HCT116 (cell line): ENCODE measurements at regions not wholly inside any gene's neighbourhood (a gene's known extent, or its start where the extent isn't known, plus 50 kb on each side); places are given as distances from the start of the nearest gene placed in this dataset.

ENCODE experiments used
- ATAC-seq: fragments of 200-7000 bp; cut with Tn5 transposase; 2 replicates; pipeline ENCODE4 v1.9.1; 2020; ENCODE audit warnings: mild to moderate bottlenecking, moderate library complexity
- BruUV-seq: library from RNA; stranded (reverse); fragments of 400-500 nt; replicated peaks from 2 replicates; lab custom pipeline; 2021; lab: Mats Ljungman, UMichigan
- CTCF ChIA-PET: fragments of 300-600 bp; sonication (Branson Sonifier 250); formaldehyde crosslinking; loops from one replicate; lab custom pipeline; 2021; ENCODE audit warnings: antibody characterized with exemption; lab: Charles Lee
- POLR2A ChIA-PET: fragments of 300-600, 350-600 bp; sonication (Branson Sonifier 250); formaldehyde crosslinking; loops from one replicate; lab custom pipeline; 2021; ENCODE audit warnings: antibody characterized with exemption; lab: Charles Lee
- RAD21 ChIA-PET, 2 experiments: fragments of 300-600 bp; sonication (Branson Sonifier 250); formaldehyde crosslinking; loops; one replicate each; lab custom pipeline; 2023; ENCODE audit warnings: low total read pairs in 2 of 2; ENCODE audit not compliant: uncharacterized antibody in 2 of 2, unreplicated experiment in 2 of 2, low non-redundant PET in 1 of 2; lab: Charles Lee
- DNase-seq: peaks from one replicate; pipeline ENCODE4 v3.0.0-alpha.2; 2010; ENCODE audit warnings: low read depth, low spot score
- H2AFZ ChIP-seq: fragments of 200-600 bp; shearing (Covaris generic), sonication (generic); 2 replicates; pipeline ENCODE4 v1.6.1; 2017; ENCODE audit warnings: low read depth, mixed run types, mixed read lengths, antibody characterized with exemption, low read length; ENCODE audit not compliant: poor library complexity, severe bottlenecking
- H3K27ac ChIP-seq: 2 replicates; pipeline ENCODE4 v1.5.1; 2012; ENCODE audit warnings: low read depth, low read length
- H3K27me3 ChIP-seq: fragments of 200-600 bp; sonication (generic); 2 replicates; pipeline ENCODE4 v1.6.1; 2016; ENCODE audit warnings: mixed run types, low read length, mixed read lengths; ENCODE audit not compliant: insufficient read depth
- H3K36me3 ChIP-seq, 2 experiments: fragments of 200-500 bp in 1 of 2; fragments of 200-600 bp in 1 of 2; sonication (Bioruptor generic) in 1 of 2; sonication (generic) in 1 of 2; 2 replicates each; pipeline versions ENCODE4 v1.5.1 to v1.6.1; 2014 to 2016; ENCODE audit warnings: low read length in 2 of 2, inconsistent platforms in 1 of 2, mixed read lengths in 1 of 2, mixed run types in 1 of 2; ENCODE audit not compliant: insufficient read depth in 2 of 2, control insufficient read depth in 1 of 2
- H3K4me1 ChIP-seq, 2 experiments: fragments of 200-600 bp in 1 of 2; sonication (generic) in 1 of 2; 2 replicates each; pipeline versions ENCODE4 v1.5.1 to v1.6.1; 2012 to 2017; ENCODE audit warnings: low read length in 2 of 2, inconsistent platforms in 1 of 2, mild to moderate bottlenecking in 1 of 2, mixed read lengths in 1 of 2, mixed run types in 1 of 2, moderate library complexity in 1 of 2; ENCODE audit not compliant: insufficient read depth in 2 of 2, control insufficient read depth in 1 of 2
- H3K4me2 ChIP-seq: fragments of 200-600 bp; sonication (generic); 2 replicates; pipeline ENCODE4 v1.6.1; 2017; ENCODE audit warnings: mixed run types, low read length, mixed read lengths
- H3K4me3 ChIP-seq, 2 experiments: fragments of 200-600 bp in 1 of 2; sonication (generic) in 1 of 2; replicated peaks in 1 of 2; 2 replicates each; pipeline ENCODE4 v1.5.1; 2011 to 2016; ENCODE audit warnings: low read length in 2 of 2, control low read depth in 1 of 2, low read depth in 1 of 2, mild to moderate bottlenecking in 1 of 2, mixed read lengths in 1 of 2, mixed run types in 1 of 2
- H3K79me2 ChIP-seq: fragments of 200-600 bp; sonication (generic); 2 replicates; pipeline ENCODE4 v1.6.1; 2017; ENCODE audit warnings: mild to moderate bottlenecking, mixed run types, low read length, moderate library complexity, mixed read lengths; ENCODE audit not compliant: insufficient read depth
- H3K9ac ChIP-seq: fragments of 200-600 bp; sonication (generic); 2 replicates; pipeline ENCODE4 v1.6.1; 2016; ENCODE audit warnings: low read length, mixed read lengths
- H3K9me2 ChIP-seq: fragments of 200-600 bp; sonication (generic), shearing (Covaris generic); 2 replicates; pipeline ENCODE4 v1.6.1; 2017; ENCODE audit warnings: mixed run types, mild to moderate bottlenecking, moderate library complexity; ENCODE audit not compliant: insufficient read depth
- H3K9me3 ChIP-seq, 2 experiments: fragments of 200-500 bp in 1 of 2; fragments of 200-600 bp in 1 of 2; sonication (Bioruptor generic) in 1 of 2; sonication (generic) in 1 of 2; 2 replicates each; pipeline ENCODE4 v1.6.1; 2014 to 2017; ENCODE audit warnings: low read length in 2 of 2, mixed read lengths in 2 of 2, inconsistent platforms in 1 of 2, low read depth in 1 of 2, mild to moderate bottlenecking in 1 of 2, mixed run types in 1 of 2, moderate library complexity in 1 of 2; ENCODE audit not compliant: control insufficient read depth in 1 of 2, insufficient read depth in 1 of 2
- H4K20me1 ChIP-seq: fragments of 200-600 bp; sonication (generic), shearing (Covaris generic); 2 replicates; pipeline ENCODE4 v1.6.1; 2017; ENCODE audit warnings: mixed run types, mild to moderate bottlenecking, moderate library complexity; ENCODE audit not compliant: insufficient read depth
- CBX3 ChIP-seq: IDR thresholded peaks from 2 replicates; pipeline ENCODE4 v1.6.1; 2012; ENCODE audit warnings: low read depth
- EZH2 ChIP-seq: fragments of 200-600 bp; sonication (generic); IDR thresholded peaks from 2 replicates; pipeline ENCODE4 v1.6.1; 2017; ENCODE audit warnings: antibody characterized with exemption, mixed run types
- EZH2phosphoT487 ChIP-seq: fragments of 200-600 bp; IDR thresholded peaks from 2 replicates; pipeline ENCODE4 v1.6.1; 2018; ENCODE audit warnings: antibody characterized with exemption, borderline replicate concordance
- FOSL1 ChIP-seq: IDR thresholded peaks from 2 replicates; pipeline ENCODE4 v1.6.1; 2012; ENCODE audit warnings: low read depth
- JUND ChIP-seq: IDR thresholded peaks from 2 replicates; pipeline ENCODE4 v1.6.1; 2012
- POLR2AphosphoS5 ChIP-seq: IDR thresholded peaks from 2 replicates; pipeline ENCODE4 v1.6.1; 2011; ENCODE audit warnings: mild to moderate bottlenecking, low read depth, low read length, moderate library complexity
- RAD21 ChIP-seq: IDR thresholded peaks from 2 replicates; pipeline ENCODE4 v1.6.1; 2012; ENCODE audit warnings: low read depth, mild to moderate bottlenecking
- SIN3A ChIP-seq: IDR thresholded peaks from 2 replicates; pipeline ENCODE4 v1.6.1; 2012; ENCODE audit warnings: low read depth
- YY1 ChIP-seq: IDR thresholded peaks from 2 replicates; pipeline ENCODE4 v1.6.1; 2011; ENCODE audit warnings: low read length, low read depth, moderate library complexity, mild to moderate bottlenecking; ENCODE audit not compliant: insufficient replicate concordance; ENCODE audit errors: extremely low read depth
- ZFX ChIP-seq: fragments of 450-650 bp; IDR thresholded peaks from 2 replicates; pipeline ENCODE4 v1.6.1; 2017
- ZNF274 ChIP-seq: fragments of 200-500 bp; sonication (Bioruptor generic); IDR thresholded peaks from 2 replicates; pipeline ENCODE4 v1.6.1; 2014; ENCODE audit warnings: mild to moderate bottlenecking, low read depth, low read length, inconsistent platforms
- intact Hi-C: fragments of 100-400 bp; cut with micrococcal nuclease; formaldehyde crosslinking; loops from 2 replicates; pipeline ENCODE4 v1.10.0; 2022
- TF ChIP-seq, protein P1 (sequence below): IDR thresholded peaks from 2 replicates; pipeline ENCODE4 v1.6.1; 2012
- TF ChIP-seq, protein P2 (sequence below): IDR thresholded peaks from 2 replicates; pipeline ENCODE4 v1.6.1; 2012; ENCODE audit warnings: low read depth
- TF ChIP-seq, protein P3 (sequence below): IDR thresholded peaks from 2 replicates; pipeline ENCODE4 v1.6.1; 2011; ENCODE audit warnings: mild to moderate bottlenecking, low read length, moderate library complexity; ENCODE audit not compliant: insufficient replicate concordance; ENCODE audit errors: extremely low read depth
- TF ChIP-seq, protein P4 (sequence below): IDR thresholded peaks from 2 replicates; pipeline ENCODE4 v1.6.1; 2012

DNA sequence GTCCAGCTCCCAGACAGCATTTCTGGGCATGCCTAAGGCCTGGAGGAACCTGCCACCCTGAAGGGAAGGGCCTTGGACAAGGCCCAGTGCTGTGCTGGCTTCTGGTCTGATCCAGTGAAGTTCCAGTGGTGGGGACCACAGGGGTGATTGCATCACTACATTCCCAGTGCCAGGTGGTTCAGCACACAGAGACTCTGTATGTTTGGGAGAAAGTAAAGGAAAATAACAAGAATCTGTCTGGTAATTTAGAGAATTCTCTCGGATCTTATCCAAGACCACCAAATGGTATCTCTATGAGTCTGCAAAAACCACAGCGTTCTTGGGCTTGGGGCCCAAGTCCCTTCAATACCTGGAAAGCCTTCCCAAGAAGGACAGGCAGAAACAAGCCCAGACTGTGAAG lies 131.8 kb upstream of the MAD2L1 start:
- H3K4me3 ChIP-seq = no peak overlapping the region
- intact Hi-C loops = no loop called here
- no peaks in the 10 kb centered on the region for H3K27me3 ChIP-seq
- H3K36me3 ChIP-seq = no peaks in the 10 kb centered on the region
- H2AFZ ChIP-seq = no peak overlapping the region
- no peaks in the 10 kb centered on the region for H3K79me2 ChIP-seq
- DNase-seq (no peak), ATAC-seq (no peak)
- no peak for TF ChIP-seq YY1
- TF ChIP-seq, protein P1, sequence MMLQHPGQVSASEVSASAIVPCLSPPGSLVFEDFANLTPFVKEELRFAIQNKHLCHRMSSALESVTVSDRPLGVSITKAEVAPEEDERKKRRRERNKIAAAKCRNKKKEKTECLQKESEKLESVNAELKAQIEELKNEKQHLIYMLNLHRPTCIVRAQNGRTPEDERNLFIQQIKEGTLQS = no peak
- TF ChIP-seq, protein P2, sequence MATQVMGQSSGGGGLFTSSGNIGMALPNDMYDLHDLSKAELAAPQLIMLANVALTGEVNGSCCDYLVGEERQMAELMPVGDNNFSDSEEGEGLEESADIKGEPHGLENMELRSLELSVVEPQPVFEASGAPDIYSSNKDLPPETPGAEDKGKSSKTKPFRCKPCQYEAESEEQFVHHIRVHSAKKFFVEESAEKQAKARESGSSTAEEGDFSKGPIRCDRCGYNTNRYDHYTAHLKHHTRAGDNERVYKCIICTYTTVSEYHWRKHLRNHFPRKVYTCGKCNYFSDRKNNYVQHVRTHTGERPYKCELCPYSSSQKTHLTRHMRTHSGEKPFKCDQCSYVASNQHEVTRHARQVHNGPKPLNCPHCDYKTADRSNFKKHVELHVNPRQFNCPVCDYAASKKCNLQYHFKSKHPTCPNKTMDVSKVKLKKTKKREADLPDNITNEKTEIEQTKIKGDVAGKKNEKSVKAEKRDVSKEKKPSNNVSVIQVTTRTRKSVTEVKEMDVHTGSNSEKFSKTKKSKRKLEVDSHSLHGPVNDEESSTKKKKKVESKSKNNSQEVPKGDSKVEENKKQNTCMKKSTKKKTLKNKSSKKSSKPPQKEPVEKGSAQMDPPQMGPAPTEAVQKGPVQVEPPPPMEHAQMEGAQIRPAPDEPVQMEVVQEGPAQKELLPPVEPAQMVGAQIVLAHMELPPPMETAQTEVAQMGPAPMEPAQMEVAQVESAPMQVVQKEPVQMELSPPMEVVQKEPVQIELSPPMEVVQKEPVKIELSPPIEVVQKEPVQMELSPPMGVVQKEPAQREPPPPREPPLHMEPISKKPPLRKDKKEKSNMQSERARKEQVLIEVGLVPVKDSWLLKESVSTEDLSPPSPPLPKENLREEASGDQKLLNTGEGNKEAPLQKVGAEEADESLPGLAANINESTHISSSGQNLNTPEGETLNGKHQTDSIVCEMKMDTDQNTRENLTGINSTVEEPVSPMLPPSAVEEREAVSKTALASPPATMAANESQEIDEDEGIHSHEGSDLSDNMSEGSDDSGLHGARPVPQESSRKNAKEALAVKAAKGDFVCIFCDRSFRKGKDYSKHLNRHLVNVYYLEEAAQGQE = no peak
- TF ChIP-seq ZNF274 = no peak
- TF ChIP-seq SIN3A = no peak
- TF ChIP-seq EZH2phosphoT487 = no peak
- TF ChIP-seq POLR2AphosphoS5 = no peak
- TF ChIP-seq FOSL1 = no peak
- no peak for TF ChIP-seq RAD21
- no peak for TF ChIP-seq ZFX
- no peak for TF ChIP-seq JUND
- TF ChIP-seq, protein P3, sequence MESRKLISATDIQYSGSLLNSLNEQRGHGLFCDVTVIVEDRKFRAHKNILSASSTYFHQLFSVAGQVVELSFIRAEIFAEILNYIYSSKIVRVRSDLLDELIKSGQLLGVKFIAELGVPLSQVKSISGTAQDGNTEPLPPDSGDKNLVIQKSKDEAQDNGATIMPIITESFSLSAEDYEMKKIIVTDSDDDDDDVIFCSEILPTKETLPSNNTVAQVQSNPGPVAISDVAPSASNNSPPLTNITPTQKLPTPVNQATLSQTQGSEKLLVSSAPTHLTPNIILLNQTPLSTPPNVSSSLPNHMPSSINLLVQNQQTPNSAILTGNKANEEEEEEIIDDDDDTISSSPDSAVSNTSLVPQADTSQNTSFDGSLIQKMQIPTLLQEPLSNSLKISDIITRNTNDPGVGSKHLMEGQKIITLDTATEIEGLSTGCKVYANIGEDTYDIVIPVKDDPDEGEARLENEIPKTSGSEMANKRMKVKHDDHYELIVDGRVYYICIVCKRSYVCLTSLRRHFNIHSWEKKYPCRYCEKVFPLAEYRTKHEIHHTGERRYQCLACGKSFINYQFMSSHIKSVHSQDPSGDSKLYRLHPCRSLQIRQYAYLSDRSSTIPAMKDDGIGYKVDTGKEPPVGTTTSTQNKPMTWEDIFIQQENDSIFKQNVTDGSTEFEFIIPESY = no peak
- TF ChIP-seq, protein P4, sequence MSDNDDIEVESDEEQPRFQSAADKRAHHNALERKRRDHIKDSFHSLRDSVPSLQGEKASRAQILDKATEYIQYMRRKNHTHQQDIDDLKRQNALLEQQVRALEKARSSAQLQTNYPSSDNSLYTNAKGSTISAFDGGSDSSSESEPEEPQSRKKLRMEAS = no peak
- TF ChIP-seq EZH2 = no peak
- no peak for TF ChIP-seq CBX3
- H3K27ac ChIP-seq = no peak overlapping the region
- H4K20me1 ChIP-seq = no peaks in the 10 kb centered on the region
- no peaks in the 10 kb centered on the region for H3K9me2 ChIP-seq
- RAD21 ChIA-PET = no interaction called here
- no peaks in the 10 kb centered on the region for H3K4me1 ChIP-seq
- CTCF ChIA-PET = no interaction called here
- BruUV-seq = no TSS peak
- H3K4me2 ChIP-seq = no peak overlapping the region
- no peak overlapping the region for H3K9ac ChIP-seq
- POLR2A ChIA-PET = no interaction called here
- H3K9me3 ChIP-seq = no peaks in the 10 kb centered on the region
